Dedifferentiated amniotic fluid mesenchymal stem cell (primary cell): ENCODE measurements at regions not wholly inside any gene's neighbourhood (a gene's known extent, or its start where the extent isn't known, plus 50 kb on each side); places are given as distances from the start of the nearest gene placed in this dataset.
"Not testable (repeated sequence)": the region's sequence is repeated elsewhere in the genome, so short reads cannot be mapped to it uniquely, and the experiment has no call there.

Source experiments
- DNase-seq: peaks from one replicate; pipeline ENCODE4 v3.0.0-alpha.2; 2016; ENCODE audit errors: extremely low spot score

DNA sequence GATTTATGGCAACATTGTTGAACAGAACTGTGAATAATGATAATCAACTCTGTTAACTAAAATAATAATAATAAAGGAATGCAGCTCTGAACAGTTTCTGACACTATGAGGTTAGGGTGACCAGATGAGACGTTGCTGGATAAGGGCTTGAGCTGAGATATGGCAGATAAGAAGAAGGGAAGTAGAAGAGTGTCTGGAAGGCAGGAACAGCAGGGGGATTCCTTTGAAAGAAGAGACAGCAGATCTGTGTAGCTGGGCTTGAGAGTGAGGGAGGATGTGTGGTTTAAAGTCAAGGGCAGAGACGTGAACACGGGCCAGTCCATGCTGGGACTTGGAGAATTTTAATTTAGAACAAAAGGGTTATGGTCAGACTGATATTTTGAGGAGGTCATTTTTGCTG is 273.1 kb upstream of the SLC14A2 start:
- no peak for DNase-seq

DNA sequence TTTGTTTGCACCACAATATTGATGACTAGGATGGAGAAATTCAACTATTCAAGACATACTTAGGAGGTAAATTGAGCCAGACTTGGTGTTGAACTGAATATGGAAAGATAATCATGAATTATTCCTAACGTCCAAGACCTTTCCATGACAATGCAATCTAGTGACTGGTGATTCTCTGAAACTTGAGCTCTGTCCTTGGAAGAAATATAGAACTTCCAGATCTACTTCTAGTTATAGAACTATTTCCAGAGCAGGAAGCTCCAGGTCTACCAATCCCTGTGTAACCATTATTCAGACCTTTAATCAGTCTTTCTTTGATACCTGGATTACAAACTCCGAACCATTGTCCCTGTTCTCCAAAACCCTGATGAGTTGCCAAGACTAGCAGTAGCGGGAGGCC is 272.6 kb upstream of the SLC14A2 start:
- no peak for DNase-seq

DNA sequence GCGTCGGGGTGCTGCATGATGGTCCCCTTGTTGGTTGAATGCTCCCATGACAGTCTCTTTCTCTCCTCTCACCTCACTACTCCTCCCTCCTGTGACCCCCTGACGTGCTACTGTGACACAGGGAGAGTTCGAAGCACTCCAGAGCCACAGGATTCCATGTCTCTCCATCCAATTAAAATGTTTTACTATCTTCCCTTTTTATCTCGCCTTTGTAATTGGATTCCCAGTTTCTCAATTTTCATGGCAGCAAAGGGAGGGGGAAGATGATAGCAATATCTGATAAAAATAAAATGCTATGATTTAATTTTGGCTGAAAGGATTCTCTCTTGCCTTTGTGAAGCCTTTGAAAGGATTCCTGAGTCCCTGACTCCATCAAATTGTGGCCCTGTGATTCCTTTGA is 271.9 kb upstream of the SLC14A2 start:
- no peak for DNase-seq

DNA sequence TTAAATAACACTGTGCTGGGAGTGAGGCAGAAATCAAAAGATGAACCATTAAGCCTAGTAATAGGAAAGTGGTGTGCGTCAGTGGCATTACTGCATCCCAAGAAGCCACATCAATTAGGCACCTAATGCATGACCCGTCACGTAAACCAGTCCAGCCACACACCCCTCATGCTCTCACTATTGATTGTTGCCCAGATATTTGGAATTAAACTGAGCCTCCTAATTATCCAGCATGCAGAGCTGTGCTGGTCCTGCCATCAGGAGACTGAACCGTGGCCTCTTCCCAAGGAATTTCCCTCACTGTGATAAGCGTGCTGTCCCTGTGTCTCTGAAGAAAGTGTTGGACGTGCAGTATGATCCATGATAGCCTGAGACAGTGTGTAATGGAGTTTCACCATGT is 270.6 kb upstream of the SLC14A2 start:
- DNase-seq = not testable (repeated sequence)

DNA sequence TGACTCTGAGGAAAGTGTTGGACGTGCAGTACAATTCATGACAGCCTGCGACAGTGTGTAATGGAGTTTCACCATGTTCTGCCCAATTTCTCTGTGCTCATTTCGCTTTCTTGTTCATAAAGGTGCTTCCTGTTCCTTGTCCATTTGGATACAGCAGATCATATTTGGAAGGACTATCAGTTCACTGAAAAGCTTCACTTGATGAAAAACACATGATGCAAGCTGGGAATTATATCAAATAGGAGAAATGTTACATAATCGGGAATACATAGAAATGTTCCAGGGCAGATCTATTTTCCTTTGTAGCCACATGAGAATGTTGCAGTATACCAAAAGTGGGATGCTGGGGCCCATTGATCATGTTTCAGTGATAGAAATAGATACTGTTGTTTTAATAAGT is 266.3 kb upstream of the SLC14A2 start:
- no peak for DNase-seq

DNA sequence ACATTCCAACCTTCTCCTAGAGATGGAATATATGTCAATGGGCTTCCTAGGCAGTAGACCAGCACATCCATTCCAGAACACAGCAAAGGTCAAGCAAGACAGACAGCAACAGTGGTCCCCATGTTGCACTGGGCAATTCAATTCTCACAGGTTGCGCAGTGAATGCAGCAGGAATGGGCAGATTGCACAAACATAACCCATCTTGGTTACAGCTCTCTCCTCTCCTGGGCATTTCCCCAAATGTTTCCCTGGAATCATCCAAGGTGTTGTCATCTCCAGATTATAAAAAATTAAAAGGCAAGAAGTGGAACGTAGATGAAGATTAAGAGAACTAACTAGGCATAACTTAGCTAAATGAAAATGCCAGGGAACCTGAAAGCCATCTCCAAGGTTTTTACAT is 265.8 kb upstream of the SLC14A2 start:
- DNase-seq = no peak

DNA sequence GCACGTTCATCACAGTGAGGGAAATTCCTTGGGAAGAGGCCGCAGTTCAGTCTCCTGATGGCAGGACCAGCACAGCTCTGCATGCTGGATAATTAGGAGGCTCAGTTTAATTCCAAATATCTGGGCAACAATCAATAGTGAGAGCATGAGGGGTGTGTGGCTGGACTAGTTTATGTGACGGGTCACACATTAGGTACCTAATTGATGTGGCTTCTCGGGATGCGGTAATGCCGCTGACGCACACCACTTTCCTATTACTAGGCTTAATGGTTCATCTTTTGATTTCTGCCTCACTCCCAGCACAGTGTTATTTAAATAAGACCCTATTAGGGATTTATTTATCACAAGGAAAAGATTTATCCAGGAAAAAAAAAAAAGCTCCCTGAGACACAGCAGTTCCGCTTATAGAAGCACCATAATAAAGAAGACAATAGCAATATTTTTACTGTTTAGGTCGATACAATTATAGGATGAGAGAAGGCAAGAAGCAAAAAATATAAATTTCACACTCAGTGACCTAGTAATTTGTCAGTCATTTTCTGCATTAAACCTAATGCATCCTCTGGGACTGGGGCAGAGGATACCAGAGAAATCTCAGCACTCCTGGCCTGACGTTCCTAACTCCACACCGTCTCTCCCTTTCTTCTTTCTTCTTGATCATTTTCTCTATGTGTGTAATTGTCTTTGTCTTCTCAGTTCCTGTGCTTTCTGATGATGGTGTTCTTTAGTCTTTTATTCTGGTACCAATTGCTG is 264.7 kb upstream of the SLC14A2 start:
- DNase-seq = no peak

DNA sequence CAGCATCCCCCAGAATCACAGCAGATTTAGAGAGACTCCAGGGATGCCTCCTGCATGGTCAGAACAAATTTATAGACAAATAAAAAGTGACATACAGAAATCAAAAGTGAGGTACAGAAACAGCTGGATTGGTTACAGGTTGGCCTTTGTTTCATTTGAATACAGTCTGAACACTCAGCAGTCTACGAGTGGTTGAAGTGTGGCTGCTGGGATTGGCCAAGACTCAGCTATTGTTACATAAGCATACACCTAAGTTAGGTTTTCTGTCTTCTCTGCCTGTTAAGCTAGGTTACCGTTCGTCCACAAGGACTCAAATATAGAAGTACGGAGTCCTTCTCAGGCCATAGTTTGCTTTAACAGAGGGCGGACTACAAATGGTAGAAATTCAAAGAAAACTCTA is 262.4 kb upstream of the SLC14A2 start:
- DNase-seq = no peak

DNA sequence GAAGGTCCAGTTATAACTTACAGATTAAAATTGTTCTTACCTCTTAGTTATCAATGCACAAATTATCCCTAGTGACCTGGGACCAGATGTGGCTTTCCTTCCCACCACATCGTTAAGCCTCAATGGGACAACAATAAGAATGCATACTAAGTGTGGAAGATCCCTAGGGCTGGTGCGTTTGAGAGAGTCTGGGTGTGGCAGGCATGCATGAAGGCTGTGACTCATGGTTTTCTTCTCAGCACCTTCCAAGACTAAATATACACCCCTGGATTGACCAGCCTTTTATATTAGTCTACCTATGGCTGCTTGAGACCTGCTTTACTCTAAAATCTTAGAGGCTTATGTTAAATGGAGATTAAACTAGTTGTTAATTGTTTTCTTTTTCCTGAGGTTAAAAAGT is 261.7 kb upstream of the SLC14A2 start:
- DNase-seq = no peak

DNA sequence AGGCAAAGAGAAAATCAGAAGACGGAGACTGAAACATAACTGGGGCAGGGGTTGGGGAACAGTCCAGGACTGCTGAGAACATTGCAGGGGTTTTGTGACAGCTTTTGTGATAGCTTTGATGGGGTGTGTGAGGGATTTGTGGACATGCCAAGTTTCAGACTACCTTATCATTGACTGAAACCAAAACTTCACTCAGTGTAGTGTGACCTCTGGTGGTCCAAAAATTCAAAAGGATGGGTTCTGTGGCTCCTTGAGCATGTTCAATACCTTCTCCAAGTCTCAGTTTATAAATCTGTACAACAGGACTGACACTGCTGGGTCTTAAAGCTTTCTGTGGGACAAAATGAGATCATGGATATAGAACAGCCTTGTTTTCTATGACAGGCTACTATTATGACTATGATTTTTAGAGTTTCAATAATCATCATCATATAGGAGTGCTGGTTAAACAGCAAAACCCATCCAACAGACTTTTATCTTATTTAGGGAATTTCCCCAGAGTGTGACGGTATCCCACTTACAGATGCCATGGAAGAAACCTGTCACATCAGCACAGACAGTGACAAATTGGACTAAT is 259.2 kb upstream of the SLC14A2 start:
- no peak for DNase-seq

DNA sequence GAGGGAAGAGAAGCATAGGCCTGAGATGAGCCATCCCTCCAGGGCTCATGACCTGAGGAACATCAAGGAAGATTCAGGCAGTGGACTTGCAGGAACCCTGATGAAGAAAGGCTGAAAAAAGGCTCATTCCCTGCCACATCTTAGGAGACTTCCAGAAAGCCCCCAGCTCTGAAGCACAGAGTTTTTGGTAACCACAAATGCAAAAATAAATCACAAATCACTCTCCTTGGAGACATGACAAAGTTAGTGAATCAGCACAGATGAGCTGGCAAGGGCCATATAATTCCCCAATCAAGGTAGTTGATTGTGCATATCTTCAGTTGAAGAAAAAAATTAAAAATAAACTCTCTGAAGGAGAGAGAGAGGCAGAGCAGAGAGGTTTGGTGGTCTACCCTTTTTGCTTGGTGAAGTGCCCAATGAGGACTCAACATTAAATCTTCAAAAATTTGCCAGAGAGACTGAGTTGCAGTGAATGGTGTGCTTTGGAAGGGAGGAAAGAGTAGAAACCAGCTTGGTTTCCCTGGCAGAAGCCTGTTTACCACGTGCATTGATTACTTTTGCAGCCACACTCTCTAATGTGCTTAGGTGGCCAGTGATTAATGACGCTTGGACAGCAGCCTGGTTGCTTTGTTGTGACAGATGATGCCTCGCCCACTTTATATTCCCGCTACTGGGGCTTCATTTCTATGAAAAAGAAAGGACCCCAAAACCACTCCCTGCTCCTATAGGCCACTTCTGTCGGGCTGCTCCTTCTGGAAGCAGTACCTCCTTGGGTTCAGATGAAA is 257.4 kb upstream of the SLC14A2 start:
- DNase-seq = no peak

DNA sequence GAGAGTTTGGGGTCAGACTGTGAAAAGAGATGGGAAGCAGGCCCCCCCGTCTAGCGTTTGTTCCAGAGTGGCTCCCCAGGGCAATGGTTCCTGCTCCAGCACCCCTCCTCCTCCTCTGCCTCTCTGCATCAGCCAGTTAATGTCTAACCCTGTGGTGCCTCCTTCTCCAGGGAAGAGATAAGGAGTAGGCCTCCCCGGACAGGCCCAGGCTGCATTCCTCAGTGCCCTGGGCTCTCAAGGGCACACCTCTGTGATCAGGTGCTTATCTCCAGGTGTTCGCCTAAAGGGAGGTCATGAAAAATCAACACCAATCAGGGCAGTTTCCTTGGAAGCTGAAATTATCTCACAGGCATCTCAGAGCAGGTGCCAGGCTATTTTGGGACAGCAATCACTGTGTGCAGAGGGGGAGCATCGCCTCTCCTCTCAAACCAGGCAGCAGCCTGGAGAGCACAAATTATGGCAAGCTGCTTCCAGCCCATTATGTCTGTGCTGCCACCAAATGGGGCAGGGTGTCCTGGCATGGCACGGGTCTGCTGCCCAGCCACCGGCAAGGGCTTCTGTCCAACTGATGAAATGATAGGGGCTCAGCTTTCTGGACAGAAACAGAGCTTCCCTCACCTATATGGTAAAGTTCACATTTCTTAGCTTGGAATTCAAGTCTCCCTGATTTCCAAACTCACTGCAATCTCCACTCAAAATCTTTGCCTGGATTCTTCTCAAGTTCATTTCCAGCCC is 255.8 kb upstream of the SLC14A2 start:
- no peak for DNase-seq

DNA sequence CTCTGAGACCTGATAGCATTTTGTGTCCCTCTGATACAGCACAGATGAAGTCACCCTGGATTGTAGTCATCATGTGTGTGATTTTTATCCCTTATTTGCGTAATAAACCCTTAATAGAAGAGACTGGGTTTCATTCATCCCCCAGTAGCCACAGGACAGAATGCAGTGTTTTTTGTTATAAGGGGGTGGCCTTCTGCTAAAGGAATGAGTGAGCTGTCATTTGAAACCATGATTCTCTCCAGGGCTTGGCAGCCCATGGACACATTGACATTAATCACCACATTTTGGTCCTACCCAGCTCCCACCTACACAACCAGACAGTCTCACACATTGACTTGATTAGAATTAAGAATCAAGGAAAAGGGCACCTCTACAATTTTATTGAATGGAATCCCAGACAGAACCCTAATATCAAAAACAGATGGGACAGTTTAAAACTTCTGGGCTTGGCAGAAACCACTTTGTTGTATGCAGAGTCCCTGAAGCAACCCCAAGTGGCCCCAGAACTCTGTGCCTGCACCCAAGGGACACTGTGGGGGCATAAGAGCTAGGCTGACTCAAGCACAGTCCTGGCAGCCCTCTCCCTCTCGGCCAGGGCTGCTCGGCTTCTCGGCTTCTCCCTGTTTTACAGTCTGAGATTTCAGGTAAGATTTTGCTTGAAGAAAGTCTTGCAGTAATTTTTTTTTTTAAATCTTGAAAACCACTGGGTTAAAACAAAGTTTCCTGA is 254.0 kb upstream of the SLC14A2 start:
- peak; percentile 26 for DNase-seq

DNA sequence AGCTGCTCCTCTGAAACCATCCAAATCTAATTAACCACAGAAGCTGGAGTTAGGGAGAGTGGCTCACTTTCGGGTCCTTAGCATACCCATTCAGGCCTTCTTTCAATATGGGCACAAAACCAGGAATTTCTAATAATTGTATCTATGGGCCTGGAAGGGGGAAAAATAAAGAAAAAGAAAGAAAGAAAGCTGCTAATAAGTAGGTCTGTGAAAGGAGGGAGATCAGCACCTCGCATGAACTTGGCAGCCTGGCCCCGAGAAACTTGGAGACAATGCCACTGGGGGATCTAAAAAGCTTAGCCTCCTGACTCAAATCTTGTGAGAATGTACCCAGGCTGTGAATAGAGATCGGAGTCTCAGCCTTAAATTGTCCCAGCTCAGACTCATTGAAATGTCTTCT is 252.1 kb upstream of the SLC14A2 start:
- DNase-seq = no peak

DNA sequence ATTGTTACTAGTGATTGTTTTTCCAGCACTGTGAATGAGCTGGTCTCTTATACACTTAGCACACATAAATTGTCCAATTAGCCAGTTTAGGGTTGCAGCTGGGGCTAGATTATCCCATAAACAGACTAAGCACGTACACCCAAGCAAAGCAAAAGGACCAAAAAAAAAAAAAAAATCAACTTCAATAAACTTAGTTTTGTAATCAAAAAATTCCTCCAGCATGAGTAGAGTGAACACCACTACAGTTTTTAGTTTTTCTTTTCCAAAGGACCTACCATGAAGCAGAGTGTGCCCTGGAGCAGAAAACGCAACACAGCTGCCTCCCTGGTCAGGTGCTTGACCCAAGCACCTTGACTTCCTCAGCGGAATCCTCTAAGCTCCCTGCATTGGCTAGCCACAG is 249.4 kb upstream of the SLC14A2 start:
- no peak for DNase-seq

DNA sequence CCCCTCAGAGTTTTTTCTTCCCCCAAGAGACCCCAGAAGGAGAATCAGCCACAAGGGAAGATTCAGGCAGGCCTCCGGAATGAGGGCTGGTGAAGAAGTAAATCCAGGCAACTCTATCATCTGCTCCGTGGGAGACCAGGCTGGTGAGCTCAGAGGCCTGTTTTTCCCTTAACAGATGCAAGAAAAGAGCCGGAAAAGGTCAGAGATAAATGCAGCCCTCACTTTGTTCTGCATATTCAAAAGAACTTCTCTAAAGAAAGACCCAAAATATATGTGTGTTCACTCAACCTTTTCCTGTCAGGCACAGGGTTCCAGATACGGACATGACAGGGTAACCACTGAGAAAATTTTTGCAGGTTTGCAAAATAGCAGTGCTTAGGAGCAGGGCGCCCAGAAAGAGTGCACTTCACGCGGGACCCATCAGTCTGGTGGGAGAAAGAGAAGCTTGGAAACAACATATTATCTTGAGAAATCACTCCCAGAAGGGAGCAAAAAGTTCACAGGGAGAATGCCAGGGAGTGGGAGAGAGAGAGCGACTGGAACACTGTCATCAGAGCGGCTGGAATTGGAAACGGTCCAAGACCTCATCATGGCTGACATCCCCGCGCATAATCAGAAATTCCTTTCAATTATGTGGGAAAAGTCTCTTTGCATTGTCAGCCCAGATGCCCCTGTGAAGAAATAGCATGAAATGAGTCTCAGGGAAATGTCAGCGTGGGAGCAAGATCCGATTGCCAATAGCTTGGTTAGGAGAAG is 244.8 kb upstream of the SLC14A2 start:
- DNase-seq = peak; percentile 26

DNA sequence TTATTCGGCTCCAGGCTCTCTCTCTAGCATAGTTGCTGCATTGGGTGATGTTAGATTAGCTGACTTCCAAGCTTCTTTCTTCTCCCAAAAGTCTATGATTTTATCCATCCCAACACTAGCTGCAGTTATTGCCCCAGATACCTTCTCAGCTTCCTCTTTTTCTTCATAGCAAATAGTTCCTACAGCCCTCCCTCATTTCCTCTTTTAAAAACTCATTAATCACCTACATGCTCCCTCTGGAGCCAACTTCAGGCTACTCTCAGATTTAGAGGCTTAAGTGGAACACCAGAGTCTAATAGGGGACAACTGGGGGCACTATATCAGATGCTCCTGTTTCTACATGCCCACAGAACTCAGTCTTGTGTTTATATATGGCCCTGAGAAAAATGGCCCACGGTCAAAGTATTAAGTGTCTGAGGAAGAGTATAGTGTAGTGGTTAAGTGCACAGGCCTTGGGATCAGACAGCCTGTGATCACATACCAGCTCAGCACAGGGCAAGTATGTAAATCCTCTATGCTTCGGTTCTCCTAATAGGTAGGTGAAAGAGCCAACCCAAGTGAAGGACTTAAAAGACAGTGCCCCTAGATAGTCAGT is 241.9 kb upstream of the SLC14A2 start:
- no peak for DNase-seq

DNA sequence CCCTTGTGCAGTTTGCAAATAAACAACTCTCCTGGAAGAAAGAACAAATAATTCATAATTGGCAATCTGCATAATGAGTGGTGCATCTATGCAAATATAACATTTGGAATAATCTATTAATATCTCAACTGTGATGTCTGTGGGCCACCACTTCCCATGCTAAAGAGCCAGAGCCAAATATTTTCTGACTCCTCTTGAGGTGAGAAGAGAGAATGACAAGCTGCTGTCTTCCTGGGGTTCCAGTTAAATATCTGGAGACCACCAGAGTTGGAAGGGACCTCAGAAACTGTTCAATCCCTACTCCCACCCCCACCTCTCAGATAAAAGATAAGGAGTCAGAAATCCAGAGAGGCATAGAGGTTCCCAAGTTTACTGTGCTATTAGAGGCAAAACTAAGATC is 241.0 kb upstream of the SLC14A2 start:
- no peak for DNase-seq

DNA sequence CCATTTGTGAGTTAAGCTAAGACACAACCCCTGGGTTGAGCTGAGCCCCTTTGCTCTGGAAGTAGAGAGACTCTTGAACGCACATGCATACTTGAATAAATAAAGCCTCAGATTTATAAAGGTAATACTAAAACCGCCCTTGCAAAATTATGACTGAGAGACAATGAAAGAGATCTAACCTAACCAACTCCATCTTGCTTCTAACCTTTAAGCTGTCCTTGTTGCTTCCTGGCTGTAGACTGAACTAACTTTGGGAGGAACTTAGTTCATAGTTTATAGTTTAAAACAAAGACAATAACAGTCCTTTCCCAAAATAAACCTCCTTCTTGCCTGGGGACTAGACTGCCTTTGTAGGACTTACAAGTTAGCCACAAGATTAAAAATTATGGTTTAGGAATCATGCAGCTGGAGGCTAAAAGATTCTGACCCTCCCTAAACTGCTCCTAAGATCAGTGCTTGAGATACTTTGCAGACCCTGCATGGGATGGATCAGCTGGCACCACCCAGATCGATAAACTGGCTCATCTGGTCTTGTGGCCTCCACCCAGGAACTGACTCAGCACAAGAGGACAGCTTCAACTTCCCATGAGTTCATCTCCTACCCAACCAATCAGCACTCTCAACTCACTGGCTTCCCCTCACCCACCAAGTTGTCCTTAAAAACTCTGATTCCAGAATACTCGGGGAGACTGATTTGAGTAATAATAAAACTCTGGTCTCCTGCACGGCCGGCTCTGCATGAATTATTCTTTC is 240.2 kb upstream of the SLC14A2 start:
- no peak for DNase-seq

DNA sequence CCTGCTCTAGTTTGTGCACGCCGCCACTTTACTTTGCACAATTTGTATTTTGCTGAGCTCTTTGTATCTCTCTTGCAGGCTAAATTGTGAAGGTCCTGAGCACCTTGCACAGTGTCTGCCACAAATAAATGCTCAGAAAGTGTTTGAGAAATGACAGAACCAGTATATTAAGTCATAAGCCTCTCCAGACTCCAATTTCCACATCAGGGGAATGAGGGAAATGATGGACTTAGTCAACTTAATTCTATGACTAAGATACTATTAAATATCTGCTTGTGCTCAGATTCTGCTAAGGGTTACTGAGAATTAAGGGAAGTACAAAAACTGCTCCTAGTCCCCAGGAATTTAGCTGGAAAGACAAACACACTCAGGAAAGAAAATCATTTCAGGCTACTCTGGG is 239.1 kb upstream of the SLC14A2 start:
- no peak for DNase-seq
